CD4-positive, alpha-beta T cell treated with Interleukin-17A for 1 hour (primary cell): ENCODE measurements at regions not wholly inside any gene's neighbourhood (a gene's known extent, or its start where the extent isn't known, plus 50 kb on each side); places are given as distances from the start of the nearest gene placed in this dataset.
"Not testable (repeated sequence)": the region's sequence is repeated elsewhere in the genome, so short reads cannot be mapped to it uniquely, and the experiment has no call there.

Experiments
- DNase-seq: peaks from one replicate; pipeline ENCODE4 v3.0.0-alpha.2; 2020

DNA sequence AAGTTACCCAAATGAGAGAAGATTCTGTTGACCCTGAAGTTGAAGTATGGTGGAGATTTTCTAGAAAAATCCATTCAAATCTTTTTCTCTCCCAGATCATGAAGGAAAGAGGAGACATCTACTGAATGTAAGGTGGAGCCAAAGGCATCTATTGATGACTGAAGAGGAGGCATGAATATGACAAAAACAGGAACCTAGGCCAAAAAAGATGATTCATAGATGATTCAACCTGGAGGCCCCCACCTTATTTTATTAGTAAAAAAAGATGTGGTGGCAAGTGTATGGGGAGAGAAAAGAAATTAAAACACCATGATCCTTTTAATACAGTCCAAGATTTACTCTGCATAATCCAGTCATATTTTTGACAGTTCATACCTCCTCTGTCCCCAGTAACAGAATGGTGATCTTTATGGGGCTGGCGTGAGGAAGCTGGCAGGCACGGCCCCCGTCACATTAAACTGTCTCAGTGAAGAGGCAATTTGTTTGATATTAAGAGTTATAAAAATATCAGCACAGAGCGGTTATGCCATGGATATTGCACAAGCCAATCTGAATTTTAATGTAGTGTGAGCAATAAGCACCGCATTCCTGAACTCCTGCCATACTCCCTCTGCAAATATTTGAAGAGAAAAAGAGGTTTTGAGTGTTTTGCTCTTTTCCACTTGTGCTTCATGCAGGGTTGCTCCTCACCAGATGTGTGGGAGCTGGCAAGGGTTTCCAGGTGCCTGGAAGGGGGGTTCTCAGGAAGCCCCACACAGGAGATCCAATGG, 94.4 kb downstream of the TRIM43 start:
- not testable (repeated sequence) for DNase-seq

DNA sequence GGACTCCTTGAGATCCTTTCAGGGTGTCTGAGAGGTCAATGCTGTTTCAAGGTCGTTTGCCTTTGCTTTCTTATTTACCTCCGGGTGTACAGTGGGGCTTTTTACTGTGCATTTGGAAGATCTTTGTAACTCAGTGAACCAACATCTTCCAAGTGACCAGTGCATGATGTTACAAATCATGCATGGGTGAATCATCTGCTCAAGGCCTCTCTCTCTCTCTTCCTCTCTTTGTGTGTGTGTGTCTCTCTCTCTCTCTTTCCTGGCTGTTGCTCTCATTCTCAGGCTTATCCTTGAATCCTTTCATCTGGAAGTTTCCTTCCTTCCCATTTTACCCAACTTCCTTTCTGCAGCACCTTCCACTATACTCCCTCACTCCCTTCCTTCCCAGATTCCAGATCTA, 96.1 kb downstream of the TRIM43 start:
- not testable (repeated sequence) for DNase-seq

DNA sequence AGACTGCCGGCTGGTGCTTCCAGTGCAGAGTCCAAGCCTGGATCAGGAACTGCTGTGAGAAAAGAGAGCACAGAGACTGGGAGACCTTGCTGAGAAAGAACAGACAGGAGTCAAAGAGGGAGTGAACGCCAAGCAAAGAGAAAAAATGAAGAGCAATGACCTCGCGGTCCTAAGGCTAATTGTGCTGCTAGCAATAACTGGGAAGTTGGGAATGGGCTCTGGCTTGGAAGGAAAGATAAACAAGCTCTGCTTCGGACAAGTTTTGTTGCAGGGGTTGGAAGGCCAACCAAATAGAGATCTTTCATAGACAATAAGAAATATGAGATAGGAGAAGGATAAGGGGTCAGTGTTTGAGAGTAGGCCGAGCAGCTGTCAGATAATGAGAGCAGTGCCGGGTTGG, 99.4 kb downstream of the TRIM43 start:
- not testable (repeated sequence) for DNase-seq

DNA sequence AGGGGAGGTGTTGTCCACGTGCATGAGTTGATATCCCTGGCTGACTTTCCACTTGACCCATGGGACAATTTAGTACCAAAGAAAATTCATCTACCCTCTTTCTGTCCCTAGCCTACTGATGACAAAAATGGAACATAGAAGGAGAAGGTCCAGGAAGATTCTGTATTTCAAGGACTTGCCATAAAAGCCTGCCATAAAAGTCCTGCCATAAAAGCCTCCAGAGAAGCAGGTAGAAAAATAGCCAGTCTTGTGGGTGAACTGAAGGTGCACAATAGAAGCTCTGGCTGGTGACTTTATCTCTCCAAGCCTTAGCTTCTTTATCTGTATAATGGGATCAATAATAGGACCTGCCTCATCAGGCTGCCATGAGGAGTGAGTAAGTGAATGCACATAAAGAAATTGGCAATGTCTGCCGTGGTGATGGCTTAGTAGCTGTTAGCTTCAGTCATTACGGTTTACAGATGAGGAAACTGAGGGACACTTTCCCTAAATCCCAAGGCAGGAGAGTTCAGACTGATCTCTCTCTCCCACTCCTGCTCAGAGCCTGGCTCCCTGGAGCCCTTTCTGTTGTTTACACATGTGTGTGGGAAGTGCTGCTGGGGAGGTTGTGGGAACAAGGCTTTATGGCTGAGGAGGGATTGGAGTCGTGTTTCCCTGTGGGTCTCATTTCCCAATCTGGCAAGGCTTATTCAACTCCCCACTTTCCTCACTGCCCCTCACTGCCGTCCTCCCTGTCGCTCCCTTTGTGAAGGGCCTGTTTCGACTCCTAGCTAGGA, 101.5 kb downstream of the TRIM43 start:
- DNase-seq: not testable (repeated sequence)

DNA sequence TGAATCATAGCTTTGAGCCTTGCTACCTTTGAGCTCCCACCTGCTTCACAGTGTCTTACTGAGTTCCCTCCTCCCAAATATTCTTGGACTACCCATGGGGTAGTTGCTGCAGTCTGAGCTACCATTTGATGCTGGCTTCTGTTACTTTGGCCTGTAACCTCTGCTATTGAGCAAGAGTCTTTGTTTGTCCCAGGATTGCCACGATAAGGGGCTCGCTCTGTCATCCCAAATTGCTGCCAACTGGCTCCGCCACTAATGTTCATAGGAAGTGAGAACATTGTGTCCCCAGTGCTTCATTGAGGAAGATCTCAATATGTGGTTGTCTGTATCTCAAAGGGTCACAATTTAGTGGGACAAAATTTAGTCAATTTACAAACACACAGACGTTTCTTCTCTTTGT, 103.8 kb downstream of the TRIM43 start:
- no peak for DNase-seq

DNA sequence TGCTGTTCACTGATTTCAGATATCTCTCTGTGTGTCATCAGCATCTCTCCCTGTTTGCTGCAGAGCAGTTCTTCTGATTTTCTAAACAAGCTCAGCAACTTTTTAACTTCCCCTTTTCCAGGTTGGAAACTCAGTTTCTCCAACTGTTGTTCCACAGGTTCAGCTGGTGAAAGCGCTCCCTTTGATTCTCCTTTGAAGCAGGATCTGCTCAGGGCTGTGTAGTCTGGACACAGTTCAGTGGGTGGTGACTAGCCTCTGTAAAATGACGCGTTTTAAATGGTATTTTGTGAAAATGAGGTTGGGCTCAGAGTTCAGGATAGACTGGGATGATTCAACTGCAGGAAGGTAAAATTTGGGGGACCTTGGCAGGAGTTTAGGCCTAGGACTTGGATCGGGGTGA, 106.3 kb downstream of the TRIM43 start:
- DNase-seq: no peak

DNA sequence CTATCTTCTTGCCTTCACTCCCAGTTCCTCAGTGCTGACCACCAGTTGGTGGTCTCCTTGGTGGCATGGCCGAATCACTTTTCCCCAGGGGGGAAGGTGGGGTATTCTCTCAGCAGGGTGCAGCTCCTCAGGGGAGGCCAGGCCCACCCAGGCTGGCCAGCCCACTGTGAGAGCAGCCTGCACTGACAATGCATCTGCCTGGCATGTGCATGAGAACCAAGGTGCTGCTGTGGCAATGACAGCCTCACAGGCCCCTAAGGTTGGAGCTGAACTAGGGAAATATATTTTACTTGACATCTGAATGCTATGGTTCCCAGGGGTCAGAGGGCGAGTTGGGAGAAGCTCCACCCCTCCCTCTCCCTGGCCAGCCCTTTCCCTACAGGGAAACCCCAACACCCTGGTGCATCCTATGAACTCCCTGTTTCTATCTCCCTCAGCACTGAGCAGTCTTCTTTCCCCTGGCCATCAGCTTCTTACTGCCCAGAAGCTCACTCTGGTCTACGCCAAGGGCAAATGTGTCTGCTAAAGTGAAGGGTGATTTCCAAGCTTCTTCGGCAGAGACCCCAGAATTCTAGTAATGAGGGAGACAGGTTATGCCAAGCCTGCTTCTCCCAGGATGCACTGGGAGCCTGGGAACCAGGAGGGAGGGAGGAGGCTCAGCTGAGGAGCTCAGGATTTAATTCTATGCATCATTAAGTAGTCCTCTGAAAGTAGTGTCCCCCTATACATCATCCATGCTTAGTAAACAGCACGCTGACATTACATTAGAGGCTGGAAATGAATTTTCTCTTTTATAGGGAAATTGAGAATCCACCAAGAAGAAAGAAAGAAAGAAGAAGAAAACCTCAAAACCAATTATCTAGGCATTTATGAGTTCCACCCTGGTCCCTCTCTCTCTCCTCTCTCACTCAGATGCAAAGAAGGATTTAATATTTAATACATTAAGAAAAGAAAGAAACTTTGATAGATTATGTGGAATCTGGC, 107.7 kb downstream of the TRIM43 start:
- DNase-seq: not testable (repeated sequence)

DNA sequence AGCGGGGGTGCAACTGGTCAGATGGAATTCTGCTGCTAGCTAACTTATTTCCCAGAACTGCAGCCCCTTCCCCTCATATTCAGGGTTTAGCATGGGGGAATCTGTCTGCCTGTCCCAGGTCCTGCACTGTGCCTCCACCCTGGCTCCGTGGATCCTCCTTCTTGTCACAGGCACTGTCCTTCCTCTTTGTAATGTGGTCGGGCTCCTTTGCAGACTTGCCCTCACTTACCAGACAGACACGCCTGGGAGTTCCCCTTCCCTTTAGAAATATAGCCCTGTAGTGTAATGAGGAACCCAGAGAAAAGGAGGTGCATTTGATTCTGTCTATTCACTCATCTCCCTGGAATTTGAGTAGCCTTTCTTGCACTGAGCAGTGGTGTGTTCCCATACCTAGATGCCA, 108.7 kb downstream of the TRIM43 start:
- peak; percentile 7 for DNase-seq

DNA sequence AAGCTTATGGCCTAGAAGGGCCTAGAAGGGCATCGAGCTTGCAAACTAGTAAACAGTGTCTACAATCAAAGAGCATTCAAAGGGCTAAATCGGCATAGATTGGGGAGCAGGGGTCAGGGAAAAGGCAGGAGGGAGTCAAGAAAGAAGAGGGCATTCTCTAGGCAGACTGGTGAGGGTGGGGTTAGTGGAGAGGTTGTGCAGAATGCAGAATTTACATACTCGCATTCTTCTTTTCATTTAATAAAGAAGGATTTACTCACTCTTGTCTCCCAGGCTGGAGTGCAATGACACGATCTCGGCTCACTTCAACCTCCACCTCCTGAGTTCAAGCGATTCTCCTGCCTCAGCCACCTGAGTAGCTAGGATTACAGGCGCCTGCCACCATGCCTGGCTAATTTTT, 110.7 kb downstream of the TRIM43 start:
- no peak for DNase-seq

DNA sequence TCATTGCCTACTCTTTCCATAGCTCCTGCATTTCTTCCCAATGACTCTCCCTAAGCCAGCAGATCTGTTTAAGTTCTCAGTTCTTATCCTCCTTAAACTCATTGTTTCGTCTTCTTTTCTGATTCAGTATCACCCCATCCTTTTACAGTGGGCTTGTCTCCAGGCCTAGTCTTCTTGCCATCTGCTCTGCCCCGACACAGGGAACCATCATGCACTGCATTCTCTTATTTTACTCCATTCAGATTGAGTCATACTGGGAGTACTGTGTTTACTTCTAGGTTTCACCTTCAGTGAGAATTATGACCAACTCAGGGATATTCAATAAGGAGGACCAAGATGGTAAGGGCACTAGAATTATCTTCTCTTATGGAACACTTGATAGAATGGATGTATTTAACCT, 115.4 kb downstream of the TRIM43 start:
- DNase-seq: not testable (repeated sequence)

DNA sequence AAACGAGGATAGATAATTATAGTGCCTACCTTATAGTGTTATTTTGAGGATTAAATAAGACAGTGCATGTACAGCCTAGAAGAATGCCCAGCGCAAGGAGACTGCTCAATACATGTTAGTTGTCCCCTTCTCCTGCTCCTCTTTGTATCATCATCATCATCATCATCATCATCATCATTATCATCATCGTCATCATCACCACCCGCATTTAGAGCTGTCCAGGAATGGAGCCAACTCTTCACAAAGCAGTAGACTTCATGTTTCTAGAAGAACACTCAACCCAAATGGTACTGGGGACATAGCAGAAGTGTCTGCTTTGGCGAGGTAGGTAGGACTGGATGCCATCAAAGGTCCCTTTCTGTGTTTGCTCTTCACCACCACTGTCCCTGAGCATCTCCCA, 116.0 kb downstream of the TRIM43 start:
- no peak for DNase-seq

DNA sequence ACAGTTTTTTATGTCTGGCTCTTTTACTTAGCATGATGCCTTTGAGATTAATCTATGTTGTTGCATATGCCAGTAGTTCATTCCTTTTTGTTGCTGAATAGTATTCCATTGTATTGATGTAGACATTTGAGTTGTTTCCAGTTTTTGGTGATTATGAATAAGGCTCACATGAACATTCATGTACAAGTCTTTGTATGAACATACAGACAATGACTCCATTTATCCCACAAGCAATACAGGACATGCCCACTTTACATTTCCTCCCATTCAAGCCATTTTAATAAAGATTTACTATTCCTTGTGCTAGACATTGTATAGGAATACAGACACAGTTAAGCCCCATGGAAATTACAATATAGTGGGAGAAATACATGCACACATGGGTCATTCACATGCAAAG, 118.0 kb downstream of the TRIM43 start:
- no peak for DNase-seq

DNA sequence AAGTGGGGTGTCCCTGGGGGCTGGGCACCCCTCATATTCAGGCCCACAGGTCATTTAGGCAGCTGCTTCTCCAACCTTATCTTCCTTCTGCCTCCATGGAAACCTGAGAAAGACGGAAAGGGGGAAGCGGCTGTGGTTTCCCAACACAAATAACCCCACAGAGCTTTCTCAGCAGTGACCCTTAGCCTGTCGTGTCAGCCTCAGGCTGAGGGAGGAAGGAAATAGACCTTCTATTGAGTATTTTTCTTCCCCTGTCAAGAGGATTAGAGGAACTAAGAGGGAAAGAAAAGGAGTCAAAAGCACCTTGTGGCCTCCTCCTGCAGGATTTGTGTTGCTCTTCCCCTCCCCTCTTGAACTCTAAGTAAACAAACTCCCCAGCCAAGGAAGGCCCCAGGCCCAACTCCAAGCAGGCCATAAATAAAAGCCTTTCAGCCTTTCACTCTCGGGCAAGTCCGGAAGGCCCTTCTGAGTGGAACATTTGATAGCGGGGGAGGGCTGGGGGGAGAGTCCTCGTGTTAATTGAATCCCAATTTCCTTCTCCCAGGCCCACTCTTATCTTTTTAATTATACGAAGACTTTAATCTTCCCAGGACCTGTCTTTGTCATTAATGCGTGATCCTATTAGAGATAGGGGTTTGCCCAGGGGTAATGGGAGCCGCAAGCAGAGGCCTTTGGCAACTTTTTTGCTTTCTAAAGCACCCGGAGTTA, 121.8 kb downstream of the TRIM43 start:
- DNase-seq: not testable (repeated sequence)

DNA sequence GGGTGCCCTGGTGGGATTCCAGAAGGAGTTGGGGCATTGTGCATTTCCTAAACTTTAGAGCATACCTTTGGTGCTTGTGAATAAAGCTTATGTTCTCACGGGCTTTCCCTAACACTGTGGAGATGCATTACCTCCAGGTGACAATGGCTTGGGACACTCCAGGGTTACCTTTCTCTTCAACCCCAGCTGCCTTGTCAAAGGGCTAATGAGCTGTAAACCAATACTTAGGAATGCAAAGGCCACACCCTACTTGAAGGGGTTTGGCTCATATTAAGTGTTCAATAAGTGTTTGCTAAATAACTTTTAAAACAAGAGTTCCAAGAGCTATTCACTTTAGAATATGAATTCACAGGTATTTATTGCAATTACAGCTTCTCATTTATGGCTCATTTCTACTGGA, 122.6 kb downstream of the TRIM43 start:
- not testable (repeated sequence) for DNase-seq

DNA sequence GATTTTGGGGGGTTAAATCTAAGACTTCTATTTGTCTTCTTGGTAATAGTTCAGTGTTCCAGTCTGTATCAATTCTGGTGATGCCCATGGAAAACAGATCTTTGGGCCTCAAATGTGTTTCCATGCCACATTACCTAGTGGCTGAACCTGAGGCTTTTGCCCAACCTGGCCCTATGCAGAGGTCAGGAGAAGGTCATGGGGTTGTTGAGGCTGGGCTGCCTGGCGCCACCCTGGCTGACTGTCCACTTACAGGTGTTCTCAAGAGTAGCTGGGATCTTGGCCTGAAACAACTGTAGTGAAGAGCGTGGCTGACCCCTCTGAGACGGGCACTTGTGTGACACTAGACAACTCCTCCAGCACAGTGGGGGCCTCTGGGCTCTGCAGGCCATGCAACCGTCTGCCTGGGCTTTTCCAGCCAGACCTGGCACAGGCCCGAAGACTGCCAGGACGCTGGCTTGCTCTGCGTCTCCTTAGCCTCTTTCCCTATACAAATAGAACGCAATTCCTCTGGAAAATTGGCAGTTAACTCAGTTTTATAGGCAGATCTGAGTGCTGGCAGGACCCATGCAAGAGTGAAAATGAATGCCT, 127.8 kb downstream of the TRIM43 start:
- no peak for DNase-seq

DNA sequence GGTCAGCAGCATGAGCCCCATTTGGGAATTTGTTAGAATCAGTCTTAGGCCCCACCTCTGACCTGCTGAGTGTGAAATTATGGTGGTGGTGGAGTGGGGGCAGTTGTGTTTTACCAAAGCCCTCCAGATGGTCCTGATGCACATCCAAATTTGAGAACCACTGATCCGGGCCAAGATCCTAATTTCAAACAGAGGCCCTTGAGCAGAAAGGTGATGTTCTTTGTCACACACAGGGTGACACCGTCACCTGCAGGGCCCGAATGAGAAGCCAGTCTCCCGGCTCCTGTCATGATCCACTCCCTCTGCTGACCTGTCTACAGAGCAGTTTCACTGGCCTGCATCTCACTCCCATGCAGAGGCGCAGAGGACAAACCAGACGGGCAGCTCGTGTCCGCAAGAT, 129.9 kb downstream of the TRIM43 start:
- DNase-seq: no peak

DNA sequence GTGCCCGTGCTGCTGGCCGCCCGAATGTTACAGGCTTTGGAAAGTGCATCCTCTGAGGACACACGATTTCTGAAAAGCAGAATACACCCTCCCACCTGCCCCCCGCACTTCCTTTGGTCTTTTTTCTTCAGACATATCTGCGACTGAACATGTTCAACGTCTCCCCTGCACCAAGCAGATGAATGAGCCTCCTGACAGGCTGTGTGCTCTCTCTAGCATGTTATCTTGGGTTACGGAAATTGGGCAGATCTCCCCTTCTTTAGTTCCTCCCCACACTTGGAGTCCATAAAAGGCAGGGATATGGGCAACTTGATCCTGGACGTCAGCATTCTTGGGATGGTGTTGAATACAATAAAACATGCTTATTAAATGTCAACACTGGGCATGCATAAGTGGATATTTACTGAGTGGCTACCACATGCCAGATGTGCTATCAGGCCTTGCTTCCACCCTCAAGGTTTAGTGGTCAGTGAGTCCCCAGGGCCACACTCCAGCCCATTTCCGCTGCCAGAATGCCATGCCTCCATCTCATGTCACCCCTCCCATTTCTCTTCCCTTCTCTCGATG, 130.4 kb downstream of the TRIM43 start:
- DNase-seq: no peak

DNA sequence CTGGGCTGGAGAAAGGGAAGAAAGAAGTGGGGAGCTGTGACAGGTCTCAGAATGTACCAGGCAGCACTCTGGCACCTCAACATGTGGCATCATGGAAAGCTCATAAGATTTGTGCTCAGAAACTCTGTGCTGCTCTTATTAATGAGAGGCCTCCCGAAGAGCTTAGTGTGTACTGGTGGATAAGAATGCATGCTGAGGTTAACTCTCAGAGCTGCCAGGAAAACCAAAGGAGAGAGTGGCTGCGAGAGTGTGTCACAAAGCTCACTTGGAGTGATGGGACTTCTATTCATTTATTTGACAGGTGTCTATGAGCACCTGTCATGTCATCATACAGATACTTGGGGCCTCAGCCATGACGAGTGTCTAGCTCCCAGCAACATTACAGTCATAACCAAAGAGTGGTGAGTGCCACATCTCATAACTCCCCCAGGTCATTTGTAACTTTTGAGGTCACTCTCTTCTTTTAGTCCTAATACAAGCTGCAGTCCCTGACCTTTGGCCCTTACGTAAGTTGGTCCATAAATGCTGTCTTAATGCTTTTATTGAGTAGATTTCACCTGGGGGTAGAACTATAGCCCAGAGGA, 131.9 kb downstream of the TRIM43 start:
- DNase-seq: not testable (repeated sequence)

DNA sequence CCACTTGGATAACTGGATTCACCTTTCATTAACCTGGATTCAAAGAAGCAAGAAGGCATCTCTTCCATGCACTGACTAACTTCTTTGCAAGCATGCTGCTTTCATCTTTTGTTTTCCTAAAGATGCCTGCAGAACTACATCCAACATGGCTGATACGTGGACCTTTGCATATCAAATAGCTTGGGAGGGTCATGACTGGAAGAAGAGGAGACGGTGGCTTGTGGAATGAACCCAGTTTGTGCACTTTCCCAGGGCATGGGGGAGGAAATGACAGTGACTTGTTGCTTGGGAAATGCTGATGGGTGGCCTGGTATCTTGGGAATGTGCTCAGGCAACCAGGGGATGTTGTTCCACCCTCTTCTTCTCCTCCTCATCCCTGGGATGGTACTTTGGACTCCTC, 133.4 kb downstream of the TRIM43 start:
- DNase-seq: not testable (repeated sequence)

DNA sequence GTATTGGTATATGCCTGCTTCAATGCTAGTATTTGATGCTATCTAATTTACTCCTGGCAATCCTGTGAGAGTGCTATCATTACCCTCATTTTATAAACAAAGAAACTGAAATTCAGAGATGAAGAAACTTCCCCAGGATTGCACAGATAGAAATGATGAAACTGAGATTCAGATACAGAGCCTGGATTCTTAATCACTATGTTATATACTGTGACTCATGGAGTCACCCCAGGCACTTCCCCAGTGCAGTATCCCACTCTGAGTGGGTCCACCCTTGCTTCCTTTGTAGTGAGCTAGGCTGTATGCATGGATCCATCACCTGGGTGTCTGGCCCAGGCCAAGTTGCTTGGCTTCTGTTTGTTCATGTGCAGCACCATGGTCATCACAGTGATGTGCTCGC, 133.9 kb downstream of the TRIM43 start:
- DNase-seq: not testable (repeated sequence)

DNA sequence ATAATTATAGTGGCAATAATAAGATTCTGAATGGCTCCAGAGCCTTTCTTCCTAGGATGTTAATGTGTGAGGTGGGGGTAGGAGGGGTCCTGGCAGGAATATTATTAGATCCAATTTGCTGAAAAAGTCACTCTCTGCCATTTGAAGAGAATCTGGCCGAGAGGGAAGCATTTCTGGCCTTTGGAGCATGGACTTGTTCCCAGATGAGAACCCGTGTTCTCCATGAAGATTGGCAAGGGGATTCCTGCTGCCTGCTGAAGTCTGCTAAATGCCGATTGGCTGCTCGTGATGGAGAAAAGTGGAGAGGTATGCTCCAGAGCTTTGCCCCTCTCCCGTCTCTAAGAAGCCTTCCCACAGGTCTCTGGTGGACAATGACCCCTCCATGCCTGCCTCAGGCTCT, 135.6 kb downstream of the TRIM43 start:
- not testable (repeated sequence) for DNase-seq
